ENCODE measurements at regions not wholly inside any gene's neighbourhood (a gene's known extent, or its start where the extent isn't known, plus 50 kb on each side); places are given as distances from the start of the nearest gene placed in this dataset.

DNA sequence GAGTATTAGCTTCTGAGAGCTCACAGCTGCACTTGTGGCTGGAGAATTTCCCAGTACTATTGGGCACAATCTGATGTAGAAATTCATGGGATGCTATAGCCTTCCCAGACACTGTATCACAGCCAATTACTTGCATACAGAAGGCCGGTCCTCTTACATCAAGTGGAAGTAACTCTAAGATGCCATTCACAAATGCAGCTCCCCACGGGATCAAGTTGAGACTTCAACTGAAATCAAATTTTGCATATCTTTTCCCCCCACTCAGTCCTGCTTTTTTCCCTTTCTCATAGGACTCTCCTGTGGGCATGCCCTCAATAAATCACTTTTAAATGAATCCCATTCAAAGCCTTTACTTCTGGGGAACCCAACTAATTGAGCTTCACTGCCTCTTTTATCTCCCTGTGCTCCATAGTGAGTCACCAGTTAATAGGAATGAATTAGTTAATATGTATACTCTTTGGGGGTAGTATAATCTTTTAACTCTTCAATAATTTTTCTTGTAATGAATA lies 1970.8 kb downstream of the OLFM4 start:
- TF ChIP-seq SP1 (IDR thresholded peaks at IDR 0.05) (no peak), FOXA1 (IDR thresholded peaks at IDR 0.05) (no peak), RAD21 (IDR thresholded peaks at IDR 0.05) (no peak), EGR1 (IDR thresholded peaks at IDR 0.05; ENCODE audit: low read depth in 2 of 2) (no peak)
- TF ChIP-seq, protein P1, sequence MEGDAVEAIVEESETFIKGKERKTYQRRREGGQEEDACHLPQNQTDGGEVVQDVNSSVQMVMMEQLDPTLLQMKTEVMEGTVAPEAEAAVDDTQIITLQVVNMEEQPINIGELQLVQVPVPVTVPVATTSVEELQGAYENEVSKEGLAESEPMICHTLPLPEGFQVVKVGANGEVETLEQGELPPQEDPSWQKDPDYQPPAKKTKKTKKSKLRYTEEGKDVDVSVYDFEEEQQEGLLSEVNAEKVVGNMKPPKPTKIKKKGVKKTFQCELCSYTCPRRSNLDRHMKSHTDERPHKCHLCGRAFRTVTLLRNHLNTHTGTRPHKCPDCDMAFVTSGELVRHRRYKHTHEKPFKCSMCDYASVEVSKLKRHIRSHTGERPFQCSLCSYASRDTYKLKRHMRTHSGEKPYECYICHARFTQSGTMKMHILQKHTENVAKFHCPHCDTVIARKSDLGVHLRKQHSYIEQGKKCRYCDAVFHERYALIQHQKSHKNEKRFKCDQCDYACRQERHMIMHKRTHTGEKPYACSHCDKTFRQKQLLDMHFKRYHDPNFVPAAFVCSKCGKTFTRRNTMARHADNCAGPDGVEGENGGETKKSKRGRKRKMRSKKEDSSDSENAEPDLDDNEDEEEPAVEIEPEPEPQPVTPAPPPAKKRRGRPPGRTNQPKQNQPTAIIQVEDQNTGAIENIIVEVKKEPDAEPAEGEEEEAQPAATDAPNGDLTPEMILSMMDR (IDR thresholded peaks at IDR 0.05; ENCODE audit: low read depth, low read length, missing input control): no peak
- TF ChIP-seq, protein P2, sequence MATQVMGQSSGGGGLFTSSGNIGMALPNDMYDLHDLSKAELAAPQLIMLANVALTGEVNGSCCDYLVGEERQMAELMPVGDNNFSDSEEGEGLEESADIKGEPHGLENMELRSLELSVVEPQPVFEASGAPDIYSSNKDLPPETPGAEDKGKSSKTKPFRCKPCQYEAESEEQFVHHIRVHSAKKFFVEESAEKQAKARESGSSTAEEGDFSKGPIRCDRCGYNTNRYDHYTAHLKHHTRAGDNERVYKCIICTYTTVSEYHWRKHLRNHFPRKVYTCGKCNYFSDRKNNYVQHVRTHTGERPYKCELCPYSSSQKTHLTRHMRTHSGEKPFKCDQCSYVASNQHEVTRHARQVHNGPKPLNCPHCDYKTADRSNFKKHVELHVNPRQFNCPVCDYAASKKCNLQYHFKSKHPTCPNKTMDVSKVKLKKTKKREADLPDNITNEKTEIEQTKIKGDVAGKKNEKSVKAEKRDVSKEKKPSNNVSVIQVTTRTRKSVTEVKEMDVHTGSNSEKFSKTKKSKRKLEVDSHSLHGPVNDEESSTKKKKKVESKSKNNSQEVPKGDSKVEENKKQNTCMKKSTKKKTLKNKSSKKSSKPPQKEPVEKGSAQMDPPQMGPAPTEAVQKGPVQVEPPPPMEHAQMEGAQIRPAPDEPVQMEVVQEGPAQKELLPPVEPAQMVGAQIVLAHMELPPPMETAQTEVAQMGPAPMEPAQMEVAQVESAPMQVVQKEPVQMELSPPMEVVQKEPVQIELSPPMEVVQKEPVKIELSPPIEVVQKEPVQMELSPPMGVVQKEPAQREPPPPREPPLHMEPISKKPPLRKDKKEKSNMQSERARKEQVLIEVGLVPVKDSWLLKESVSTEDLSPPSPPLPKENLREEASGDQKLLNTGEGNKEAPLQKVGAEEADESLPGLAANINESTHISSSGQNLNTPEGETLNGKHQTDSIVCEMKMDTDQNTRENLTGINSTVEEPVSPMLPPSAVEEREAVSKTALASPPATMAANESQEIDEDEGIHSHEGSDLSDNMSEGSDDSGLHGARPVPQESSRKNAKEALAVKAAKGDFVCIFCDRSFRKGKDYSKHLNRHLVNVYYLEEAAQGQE (IDR thresholded peaks at IDR 0.05): no peak
- TF ChIP-seq, protein P3, sequence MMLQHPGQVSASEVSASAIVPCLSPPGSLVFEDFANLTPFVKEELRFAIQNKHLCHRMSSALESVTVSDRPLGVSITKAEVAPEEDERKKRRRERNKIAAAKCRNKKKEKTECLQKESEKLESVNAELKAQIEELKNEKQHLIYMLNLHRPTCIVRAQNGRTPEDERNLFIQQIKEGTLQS (IDR thresholded peaks at IDR 0.05): no peak
- TF ChIP-seq, protein P4, sequence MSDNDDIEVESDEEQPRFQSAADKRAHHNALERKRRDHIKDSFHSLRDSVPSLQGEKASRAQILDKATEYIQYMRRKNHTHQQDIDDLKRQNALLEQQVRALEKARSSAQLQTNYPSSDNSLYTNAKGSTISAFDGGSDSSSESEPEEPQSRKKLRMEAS (IDR thresholded peaks at IDR 0.05): no peak
